Neural crest cell (in vitro differentiated cells): ENCODE measurements at regions not wholly inside any gene's neighbourhood (a gene's known extent, or its start where the extent isn't known, plus 50 kb on each side); places are given as distances from the start of the nearest gene placed in this dataset.

Experiments
- DNase-seq: peaks from one replicate; pipeline ENCODE4 v3.0.0; 2021; ENCODE audit warnings: low read depth, mixed read lengths, low spot score
- H3K27ac Mint-ChIP-seq: one replicate; pipeline ENCODE4 v1.8.0; 2021; ENCODE audit warnings: mild to moderate bottlenecking, mixed read lengths; ENCODE audit not compliant: unreplicated experiment
- H3K27me3 Mint-ChIP-seq: 2 replicates; pipeline ENCODE4 v1.8.0; 2021; ENCODE audit warnings: low read depth, mild to moderate bottlenecking, mixed read lengths
- H3K36me3 Mint-ChIP-seq: 2 replicates; pipeline ENCODE4 v1.8.0; 2021; ENCODE audit warnings: low read depth, mild to moderate bottlenecking, mixed read lengths
- H3K4me1 Mint-ChIP-seq: 2 replicates; pipeline ENCODE4 v1.8.0; 2021; ENCODE audit warnings: mixed read lengths
- H3K4me3 Mint-ChIP-seq: one replicate; pipeline ENCODE4 v1.8.0; 2021; ENCODE audit warnings: mild to moderate bottlenecking, mixed read lengths
- H3K9me3 Mint-ChIP-seq: 2 replicates; pipeline ENCODE4 v1.8.0; 2021; ENCODE audit warnings: mixed read lengths
- TF ChIP-seq, protein P1 (sequence below): fragments of 200-600 bp; sonication (generic); conservative IDR thresholded peaks from 2 replicates; pipeline ENCODE4 v1.5.0; 2021; ENCODE audit warnings: antibody characterized with exemption, mild to moderate bottlenecking

- peaks cover 12% of the 10 kb centered on the region for H3K27me3 Mint-ChIP-seq
- no peaks in the 10 kb centered on the region for H3K36me3 Mint-ChIP-seq
- H3K27ac Mint-ChIP-seq = no peak overlapping the region
- H3K9me3 Mint-ChIP-seq = no peaks in the 10 kb centered on the region
- TF ChIP-seq, protein P1, sequence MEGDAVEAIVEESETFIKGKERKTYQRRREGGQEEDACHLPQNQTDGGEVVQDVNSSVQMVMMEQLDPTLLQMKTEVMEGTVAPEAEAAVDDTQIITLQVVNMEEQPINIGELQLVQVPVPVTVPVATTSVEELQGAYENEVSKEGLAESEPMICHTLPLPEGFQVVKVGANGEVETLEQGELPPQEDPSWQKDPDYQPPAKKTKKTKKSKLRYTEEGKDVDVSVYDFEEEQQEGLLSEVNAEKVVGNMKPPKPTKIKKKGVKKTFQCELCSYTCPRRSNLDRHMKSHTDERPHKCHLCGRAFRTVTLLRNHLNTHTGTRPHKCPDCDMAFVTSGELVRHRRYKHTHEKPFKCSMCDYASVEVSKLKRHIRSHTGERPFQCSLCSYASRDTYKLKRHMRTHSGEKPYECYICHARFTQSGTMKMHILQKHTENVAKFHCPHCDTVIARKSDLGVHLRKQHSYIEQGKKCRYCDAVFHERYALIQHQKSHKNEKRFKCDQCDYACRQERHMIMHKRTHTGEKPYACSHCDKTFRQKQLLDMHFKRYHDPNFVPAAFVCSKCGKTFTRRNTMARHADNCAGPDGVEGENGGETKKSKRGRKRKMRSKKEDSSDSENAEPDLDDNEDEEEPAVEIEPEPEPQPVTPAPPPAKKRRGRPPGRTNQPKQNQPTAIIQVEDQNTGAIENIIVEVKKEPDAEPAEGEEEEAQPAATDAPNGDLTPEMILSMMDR = no peak
- H3K4me1 Mint-ChIP-seq = no peaks in the 10 kb centered on the region
- no peak overlapping the region for H3K4me3 Mint-ChIP-seq
- DNase-seq = no peak
Observed at GRCh38 chr6:170049641-170050561, 241.0 kb downstream of the DLL1 start.

DNA sequence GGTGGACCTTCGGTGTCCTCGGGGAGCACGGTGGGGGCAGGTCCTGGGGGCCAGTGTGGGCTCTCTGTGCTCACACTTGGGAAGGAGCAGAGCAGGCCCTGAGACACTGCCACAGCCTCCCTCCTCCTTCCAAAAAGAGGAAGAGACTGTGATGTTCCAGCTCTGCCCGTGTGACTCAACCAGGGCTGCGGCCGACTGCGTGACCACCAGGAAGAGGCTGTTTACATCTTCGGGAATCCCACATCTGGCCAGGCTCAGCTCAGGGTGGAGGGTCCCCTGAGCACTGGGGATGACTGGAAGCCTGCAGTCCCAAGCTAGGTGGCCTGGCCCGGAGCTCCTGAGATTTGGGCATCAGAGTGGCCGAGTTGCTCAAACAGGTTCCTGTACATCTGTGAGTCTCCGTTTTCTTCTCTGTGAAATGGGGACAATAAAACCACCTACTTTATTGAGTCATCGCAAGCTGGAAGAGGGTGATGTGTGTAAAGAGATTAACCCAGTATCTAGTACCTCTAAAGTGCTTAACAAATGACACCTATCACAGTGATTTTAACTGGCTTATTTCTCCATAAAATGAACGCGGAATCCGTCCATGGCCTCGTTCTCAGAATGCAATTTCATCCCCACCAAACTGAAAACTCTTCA lies 242.1 kb downstream of the DLL1 start:
- Mint-ChIP-seq H3K36me3 (no peaks in the 10 kb centered on the region), H3K9me3 (no peaks in the 10 kb centered on the region), H3K27ac (no peak overlapping the region), H3K27me3 (peaks cover 12% of the 10 kb centered on the region), H3K4me3 (no peak overlapping the region), H3K4me1 (no peaks in the 10 kb centered on the region)
- no peak for DNase-seq
- TF ChIP-seq, protein P1 = no peak

DNA sequence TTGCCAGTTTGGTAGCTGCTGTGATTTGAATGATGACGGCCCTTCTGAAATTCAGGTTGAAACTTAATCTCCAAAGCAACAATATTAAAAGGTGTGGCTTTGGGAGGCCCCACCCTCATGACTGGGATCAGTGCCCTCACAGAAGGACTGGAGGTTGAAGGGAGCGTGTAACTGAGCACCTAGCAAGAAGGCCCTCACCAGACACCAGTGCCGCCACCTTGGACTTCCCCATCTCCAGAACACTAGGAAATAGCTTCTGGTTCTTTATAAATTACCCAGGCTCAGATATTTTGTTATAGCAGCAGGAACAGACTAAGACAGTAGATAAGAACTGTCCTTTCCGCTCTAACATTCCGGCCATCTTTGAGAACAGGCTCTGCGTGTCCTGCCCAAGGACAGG lies 243.1 kb downstream of the DLL1 start:
- TF ChIP-seq, protein P1 = no peak
- H3K27ac Mint-ChIP-seq = no peak overlapping the region
- no peak overlapping the region for H3K4me3 Mint-ChIP-seq
- peaks cover 17% of the 10 kb centered on the region for H3K27me3 Mint-ChIP-seq
- H3K9me3 Mint-ChIP-seq = no peaks in the 10 kb centered on the region
- no peak for DNase-seq
- H3K4me1 Mint-ChIP-seq = no peaks in the 10 kb centered on the region
- no peaks in the 10 kb centered on the region for H3K36me3 Mint-ChIP-seq

DNA sequence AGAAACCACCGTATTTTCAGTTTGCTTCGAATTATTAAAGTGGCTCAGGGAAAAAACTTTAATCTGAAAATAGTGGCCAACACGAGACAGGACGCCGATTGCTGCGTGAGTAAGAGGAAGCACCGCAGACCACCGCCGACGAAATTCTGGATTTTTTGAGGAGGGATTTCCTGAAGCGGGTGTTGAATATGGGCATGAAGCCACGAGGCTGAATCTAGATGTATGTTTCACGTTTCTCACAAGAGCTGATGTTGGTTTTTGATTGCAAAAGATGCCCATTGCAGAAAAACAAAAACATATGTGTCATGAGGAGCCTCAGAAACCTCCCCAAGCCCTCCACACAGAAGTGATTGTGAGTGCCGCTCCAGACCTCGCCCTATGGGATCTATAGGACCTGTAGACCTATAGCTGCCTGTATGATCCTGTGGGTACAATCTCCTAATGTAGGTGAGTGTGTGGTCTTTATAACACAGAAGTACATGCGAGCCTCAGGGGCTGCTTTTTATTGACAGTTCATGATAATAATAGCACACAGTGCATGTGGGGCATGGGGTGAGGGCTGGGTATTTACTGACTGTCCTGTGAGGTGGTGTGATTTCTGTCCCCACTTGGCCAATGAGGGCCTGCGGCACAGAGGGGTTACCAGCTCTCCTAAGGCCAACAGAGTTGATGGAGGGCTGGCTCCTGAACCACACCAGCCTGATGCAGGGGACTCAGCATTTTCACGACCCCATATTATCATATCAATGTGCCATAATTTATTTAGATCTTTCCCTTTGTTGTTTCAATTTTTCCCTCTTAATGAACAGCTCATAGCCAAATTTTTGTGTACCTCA lies 243.9 kb downstream of the DLL1 start:
- Mint-ChIP-seq H3K27me3 (peaks cover 17% of the 10 kb centered on the region), H3K36me3 (no peaks in the 10 kb centered on the region), H3K4me3 (no peak overlapping the region)

More for the DNA sequence above, 243.9 kb downstream of the DLL1 start:
- Mint-ChIP-seq H3K4me1 (no peaks in the 10 kb centered on the region), H3K9me3 (no peaks in the 10 kb centered on the region), H3K27ac (no peak overlapping the region)
- TF ChIP-seq, protein P1 = no peak
- DNase-seq = no peak
